ENCODE measurements at regions not wholly inside any gene's neighbourhood (a gene's known extent, or its start where the extent isn't known, plus 50 kb on each side); places are given as distances from the start of the nearest gene placed in this dataset.

DNA sequence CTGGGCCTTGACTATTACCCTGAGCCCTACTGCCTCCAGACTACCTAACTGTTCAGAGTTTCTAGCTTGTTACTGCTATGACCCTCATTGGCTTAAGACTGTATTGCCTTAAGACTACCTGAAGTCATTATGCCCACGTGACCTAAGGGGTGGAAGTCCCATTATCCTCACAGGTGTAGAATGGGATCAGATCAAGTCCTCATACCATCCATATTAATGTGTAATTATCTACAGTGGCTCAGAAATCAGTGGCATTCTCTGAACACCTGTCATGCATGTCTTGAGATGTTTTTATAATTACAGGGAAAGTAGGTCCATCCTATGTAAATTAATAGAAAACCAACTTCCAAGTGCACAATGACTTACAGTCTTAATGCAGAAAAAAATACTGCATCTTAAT, 124.0 kb upstream of the CDC42EP3 start:
- TF ChIP-seq POLR2AphosphoS5 (IDR thresholded peaks at IDR 0.05; ENCODE audit: low read depth, low read length) (no peak), SIN3A (IDR thresholded peaks at IDR 0.05; ENCODE audit: borderline replicate concordance, insufficient read depth, low read length) (no peak), TAF1 (IDR thresholded peaks at IDR 0.05; ENCODE audit: borderline replicate concordance, insufficient read depth, low read length) (no peak), FOXP2 (optimal IDR thresholded peaks at IDR 0.05; ENCODE audit: borderline replicate concordance, extremely low read depth, extremely low read length, insufficient read depth) (no peak)
- TF ChIP-seq, protein P1, sequence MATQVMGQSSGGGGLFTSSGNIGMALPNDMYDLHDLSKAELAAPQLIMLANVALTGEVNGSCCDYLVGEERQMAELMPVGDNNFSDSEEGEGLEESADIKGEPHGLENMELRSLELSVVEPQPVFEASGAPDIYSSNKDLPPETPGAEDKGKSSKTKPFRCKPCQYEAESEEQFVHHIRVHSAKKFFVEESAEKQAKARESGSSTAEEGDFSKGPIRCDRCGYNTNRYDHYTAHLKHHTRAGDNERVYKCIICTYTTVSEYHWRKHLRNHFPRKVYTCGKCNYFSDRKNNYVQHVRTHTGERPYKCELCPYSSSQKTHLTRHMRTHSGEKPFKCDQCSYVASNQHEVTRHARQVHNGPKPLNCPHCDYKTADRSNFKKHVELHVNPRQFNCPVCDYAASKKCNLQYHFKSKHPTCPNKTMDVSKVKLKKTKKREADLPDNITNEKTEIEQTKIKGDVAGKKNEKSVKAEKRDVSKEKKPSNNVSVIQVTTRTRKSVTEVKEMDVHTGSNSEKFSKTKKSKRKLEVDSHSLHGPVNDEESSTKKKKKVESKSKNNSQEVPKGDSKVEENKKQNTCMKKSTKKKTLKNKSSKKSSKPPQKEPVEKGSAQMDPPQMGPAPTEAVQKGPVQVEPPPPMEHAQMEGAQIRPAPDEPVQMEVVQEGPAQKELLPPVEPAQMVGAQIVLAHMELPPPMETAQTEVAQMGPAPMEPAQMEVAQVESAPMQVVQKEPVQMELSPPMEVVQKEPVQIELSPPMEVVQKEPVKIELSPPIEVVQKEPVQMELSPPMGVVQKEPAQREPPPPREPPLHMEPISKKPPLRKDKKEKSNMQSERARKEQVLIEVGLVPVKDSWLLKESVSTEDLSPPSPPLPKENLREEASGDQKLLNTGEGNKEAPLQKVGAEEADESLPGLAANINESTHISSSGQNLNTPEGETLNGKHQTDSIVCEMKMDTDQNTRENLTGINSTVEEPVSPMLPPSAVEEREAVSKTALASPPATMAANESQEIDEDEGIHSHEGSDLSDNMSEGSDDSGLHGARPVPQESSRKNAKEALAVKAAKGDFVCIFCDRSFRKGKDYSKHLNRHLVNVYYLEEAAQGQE (IDR thresholded peaks at IDR 0.05; ENCODE audit: insufficient read depth in 1 of 2, low read depth in 2 of 2, low read length in 2 of 2), result no peak
